Activated CD8-positive, alpha-beta memory T cell treated with anti-CD3 and anti-CD28 coated beads, Interleukin-2, amount 10 ng/mL, durations not matched to agents 7 days and 5 days (primary cell): ENCODE measurements at regions not wholly inside any gene's neighbourhood (a gene's known extent, or its start where the extent isn't known, plus 50 kb on each side); places are given as distances from the start of the nearest gene placed in this dataset.
"Not testable (repeated sequence)": the region's sequence is repeated elsewhere in the genome, so short reads cannot be mapped to it uniquely, and the experiment has no call there.

Experiments used
- ATAC-seq: fragments of 150-1000 bp; cut with Tn5 transposase; one replicate; pipeline ENCODE4 v1.10.0; 2021; ENCODE audit warnings: moderate library complexity
- CTCF ChIA-PET: fragments of 350-600 bp; sonication (Branson Sonifier 250); formaldehyde crosslinking; loops from one replicate; lab custom pipeline; 2021; ENCODE audit warnings: antibody characterized with exemption; lab: Charles Lee
- DNase-seq: peaks from one replicate; pipeline ENCODE4 v3.0.0-alpha.2; 2020
- H3K27ac Mint-ChIP-seq: one replicate; pipeline ENCODE4 v1.8.0; 2021; ENCODE audit warnings: mild to moderate bottlenecking, mixed read lengths
- H3K27me3 Mint-ChIP-seq: one replicate; pipeline ENCODE4 v1.8.0; 2021; ENCODE audit warnings: mixed read lengths
- H3K36me3 Mint-ChIP-seq: one replicate; pipeline ENCODE4 v1.8.0; 2021; ENCODE audit warnings: mild to moderate bottlenecking, mixed read lengths
- H3K4me1 Mint-ChIP-seq: one replicate; pipeline ENCODE4 v1.8.0; 2021; ENCODE audit warnings: mixed read lengths
- H3K4me3 Mint-ChIP-seq: one replicate; pipeline ENCODE4 v1.8.0; 2021; ENCODE audit warnings: mild to moderate bottlenecking, moderate library complexity, mixed read lengths
- H3K9me3 Mint-ChIP-seq: one replicate; pipeline ENCODE4 v1.8.0; 2022; ENCODE audit warnings: low read depth, mixed read lengths

GRCh38 chr18:38792731-38793130 is 1227.1 kb upstream of the CELF4 start:
- CTCF ChIA-PET = no interaction called here
- no peak for DNase-seq

GRCh38 chr18:38790786-38791185 is 1225.2 kb upstream of the CELF4 start:
- Mint-ChIP-seq H3K36me3 (no peaks in the 10 kb centered on the region), H3K27me3 (no peaks in the 10 kb centered on the region), H3K4me1 (no peaks in the 10 kb centered on the region), H3K27ac (no peak overlapping the region), H3K9me3 (peaks cover 3% of the 10 kb centered on the region), H3K4me3 (no peak overlapping the region)
- DNase-seq (no peak), ATAC-seq (no peak)
- CTCF ChIA-PET = no interaction called here

More at GRCh38 chr18:38792731-38793130, 1227.1 kb upstream of the CELF4 start:
- Mint-ChIP-seq H3K27me3 (no peaks in the 10 kb centered on the region), H3K36me3 (no peaks in the 10 kb centered on the region), H3K9me3 (peaks cover 3% of the 10 kb centered on the region), H3K27ac (no peak overlapping the region), H3K4me3 (no peak overlapping the region), H3K4me1 (no peaks in the 10 kb centered on the region)
- no peak for ATAC-seq

GRCh38 chr18:38790303-38790702 is 1224.7 kb upstream of the CELF4 start:
- Mint-ChIP-seq H3K4me3 (no peak overlapping the region), H3K4me1 (no peaks in the 10 kb centered on the region), H3K9me3 (peaks cover 3% of the 10 kb centered on the region), H3K27me3 (no peaks in the 10 kb centered on the region), H3K36me3 (no peaks in the 10 kb centered on the region), H3K27ac (no peak overlapping the region)
- ATAC-seq = no peak
- CTCF ChIA-PET = no interaction called here
- DNase-seq = no peak

DNA sequence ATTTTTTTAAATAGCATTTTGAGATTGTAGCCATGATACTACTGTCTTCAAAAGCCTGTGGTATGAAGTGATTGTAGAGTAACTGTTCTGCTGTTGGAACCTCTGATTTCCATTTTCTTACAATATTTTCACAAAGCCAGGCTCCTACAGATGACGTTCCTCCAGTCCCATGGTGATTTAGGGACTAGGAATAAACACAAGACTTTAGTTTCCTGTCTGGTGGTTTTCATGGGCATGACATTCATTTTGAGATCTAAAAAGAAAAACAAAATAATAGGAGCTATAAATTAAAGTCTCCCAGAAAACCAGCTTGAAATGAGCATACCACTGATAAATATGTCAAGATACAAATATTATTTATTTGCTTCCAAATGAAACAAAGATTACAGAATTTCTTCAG is 1223.5 kb upstream of the CELF4 start:
- DNase-seq (no peak), ATAC-seq (no peak)
- no peaks in the 10 kb centered on the region for H3K27me3 Mint-ChIP-seq
- CTCF ChIA-PET = no interaction called here
- H3K27ac Mint-ChIP-seq = no peak overlapping the region
- H3K36me3 Mint-ChIP-seq = no peaks in the 10 kb centered on the region
- no peaks in the 10 kb centered on the region for H3K4me1 Mint-ChIP-seq
- no peak overlapping the region for H3K4me3 Mint-ChIP-seq
- no peaks in the 10 kb centered on the region for H3K9me3 Mint-ChIP-seq

GRCh38 chr18:38786906-38787305 is 1221.3 kb upstream of the CELF4 start:
- CTCF ChIA-PET = no interaction called here
- Mint-ChIP-seq H3K36me3 (no peaks in the 10 kb centered on the region), H3K4me1 (no peaks in the 10 kb centered on the region), H3K27me3 (no peaks in the 10 kb centered on the region), H3K9me3 (no peaks in the 10 kb centered on the region), H3K27ac (no peak overlapping the region), H3K4me3 (no peak overlapping the region)
- ATAC-seq (no peak), DNase-seq (no peak)

GRCh38 chr18:38771620-38772019 is 1206.0 kb upstream of the CELF4 start:
- H3K4me1 Mint-ChIP-seq, H3K4me3 Mint-ChIP-seq, H3K27ac Mint-ChIP-seq, H3K27me3 Mint-ChIP-seq, H3K36me3 Mint-ChIP-seq, DNase-seq, CTCF ChIA-PET, ATAC-seq: not testable (repeated sequence)
- H3K9me3 Mint-ChIP-seq = peaks cover 10% of the 10 kb centered on the region

DNA sequence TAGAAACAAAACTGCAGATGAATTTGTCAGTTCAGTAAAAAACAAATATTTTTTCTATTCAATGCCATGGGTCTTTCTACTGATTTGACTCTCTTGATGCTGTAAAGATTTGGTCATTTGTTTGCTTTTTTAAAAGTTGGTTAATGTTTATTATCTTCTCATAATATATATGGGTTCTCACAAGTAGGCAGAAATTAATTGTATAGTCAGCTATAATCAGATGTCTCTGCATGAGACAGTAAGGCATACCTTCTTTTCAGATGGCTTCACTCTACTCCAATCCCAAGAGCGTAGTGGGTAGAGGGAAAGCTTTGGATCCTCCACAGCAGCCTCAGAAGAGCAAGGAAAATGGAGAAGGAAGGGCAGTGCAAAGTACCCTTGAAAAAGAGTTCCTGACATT is 1202.9 kb upstream of the CELF4 start:
- Mint-ChIP-seq H3K27me3 (no peaks in the 10 kb centered on the region), H3K4me3 (no peak overlapping the region), H3K9me3 (peaks cover 10% of the 10 kb centered on the region), H3K4me1 (no peaks in the 10 kb centered on the region), H3K36me3 (no peaks in the 10 kb centered on the region), H3K27ac (no peak overlapping the region)
- DNase-seq (no peak), ATAC-seq (no peak)
- CTCF ChIA-PET = no interaction called here

- H3K9me3 Mint-ChIP-seq = no peaks in the 10 kb centered on the region
- no peaks in the 10 kb centered on the region for H3K4me1 Mint-ChIP-seq
- H3K4me3 Mint-ChIP-seq = no peak overlapping the region
- no peak overlapping the region for H3K27ac Mint-ChIP-seq
- DNase-seq (no peak), ATAC-seq (no peak)
- CTCF ChIA-PET = no interaction called here
- H3K36me3 Mint-ChIP-seq = no peaks in the 10 kb centered on the region
- no peaks in the 10 kb centered on the region for H3K27me3 Mint-ChIP-seq
These were observed 1193.9 kb upstream of the CELF4 start for GRCh38 chr18:38759457-38759856.

DNA sequence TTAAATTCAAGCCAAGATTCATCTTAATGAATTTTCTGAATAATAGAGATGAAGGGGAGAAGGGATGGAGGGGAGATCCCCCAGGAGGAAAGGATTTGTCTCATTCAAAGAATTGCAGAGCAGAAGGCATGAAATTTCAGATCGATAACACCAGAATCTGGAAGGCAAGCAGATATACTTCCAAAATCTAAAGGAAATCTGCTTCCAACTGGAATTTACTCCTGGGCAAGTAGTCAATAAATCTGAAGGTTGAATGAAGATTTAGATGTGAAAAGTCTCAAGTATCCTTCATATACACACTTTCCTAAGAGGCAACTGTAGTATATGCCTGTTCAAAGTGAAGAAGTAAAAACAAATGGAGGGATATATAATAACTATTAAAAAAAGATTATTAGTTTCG is 1190.8 kb upstream of the CELF4 start:
- no peaks in the 10 kb centered on the region for H3K4me1 Mint-ChIP-seq
- CTCF ChIA-PET = no interaction called here
- no peak overlapping the region for H3K4me3 Mint-ChIP-seq
- ATAC-seq (no peak), DNase-seq (no peak)
- no peaks in the 10 kb centered on the region for H3K36me3 Mint-ChIP-seq
- peaks cover 3% of the 10 kb centered on the region for H3K9me3 Mint-ChIP-seq
- H3K27ac Mint-ChIP-seq = no peak overlapping the region
- no peaks in the 10 kb centered on the region for H3K27me3 Mint-ChIP-seq

GRCh38 chr18:38752430-38752829 is 1186.8 kb upstream of the CELF4 start:
- no peak for DNase-seq
- H3K36me3 Mint-ChIP-seq = no peaks in the 10 kb centered on the region
- no peak overlapping the region for H3K4me3 Mint-ChIP-seq
- CTCF ChIA-PET = no interaction called here
- H3K27me3 Mint-ChIP-seq = no peaks in the 10 kb centered on the region
- no peaks in the 10 kb centered on the region for H3K4me1 Mint-ChIP-seq
- no peak for ATAC-seq
- no peak overlapping the region for H3K27ac Mint-ChIP-seq
- H3K9me3 Mint-ChIP-seq = peaks cover 5% of the 10 kb centered on the region

DNA sequence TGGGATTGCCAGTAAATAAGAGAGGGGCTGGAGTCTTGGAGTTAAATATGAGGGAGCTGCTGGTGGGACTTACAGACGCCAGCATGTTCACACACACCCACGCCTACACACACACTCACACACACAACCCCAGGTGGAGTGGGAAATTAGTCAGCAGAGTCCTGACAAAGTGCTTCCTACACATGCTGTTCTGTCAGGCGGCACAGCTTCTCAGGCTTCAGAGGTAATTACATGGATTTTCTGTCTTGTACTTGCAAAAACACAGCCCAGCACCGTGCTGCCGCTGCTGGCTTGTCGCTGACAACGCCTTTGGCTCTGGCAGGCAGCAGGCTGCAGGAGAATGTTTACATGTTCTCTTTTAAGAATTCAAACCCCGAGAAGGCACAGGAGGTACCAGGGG is 1186.3 kb upstream of the CELF4 start:
- ATAC-seq (no peak), DNase-seq (no peak)
- peaks cover 5% of the 10 kb centered on the region for H3K9me3 Mint-ChIP-seq
- no peak overlapping the region for H3K27ac Mint-ChIP-seq
- no peaks in the 10 kb centered on the region for H3K27me3 Mint-ChIP-seq
- H3K36me3 Mint-ChIP-seq = no peaks in the 10 kb centered on the region
- CTCF ChIA-PET = no interaction called here
- no peak overlapping the region for H3K4me3 Mint-ChIP-seq
- H3K4me1 Mint-ChIP-seq = no peaks in the 10 kb centered on the region

GRCh38 chr18:38751211-38751610 is 1185.6 kb upstream of the CELF4 start:
- no peak for ATAC-seq
- H3K9me3 Mint-ChIP-seq = peaks cover 5% of the 10 kb centered on the region

GRCh38 chr18:38750751-38751150 is 1185.2 kb upstream of the CELF4 start:
- no peak overlapping the region for H3K27ac Mint-ChIP-seq
- no peaks in the 10 kb centered on the region for H3K27me3 Mint-ChIP-seq
- CTCF ChIA-PET = no interaction called here
- no peaks in the 10 kb centered on the region for H3K36me3 Mint-ChIP-seq
- ATAC-seq (no peak), DNase-seq (no peak)
- peaks cover 5% of the 10 kb centered on the region for H3K9me3 Mint-ChIP-seq
- H3K4me3 Mint-ChIP-seq = no peak overlapping the region
- H3K4me1 Mint-ChIP-seq = no peaks in the 10 kb centered on the region

More at GRCh38 chr18:38751211-38751610, 1185.6 kb upstream of the CELF4 start:
- H3K27ac Mint-ChIP-seq = no peak overlapping the region
- no peaks in the 10 kb centered on the region for H3K27me3 Mint-ChIP-seq
- no peak overlapping the region for H3K4me3 Mint-ChIP-seq
- CTCF ChIA-PET = no interaction called here
- DNase-seq = no peak
- no peaks in the 10 kb centered on the region for H3K36me3 Mint-ChIP-seq
- H3K4me1 Mint-ChIP-seq = no peaks in the 10 kb centered on the region

DNA sequence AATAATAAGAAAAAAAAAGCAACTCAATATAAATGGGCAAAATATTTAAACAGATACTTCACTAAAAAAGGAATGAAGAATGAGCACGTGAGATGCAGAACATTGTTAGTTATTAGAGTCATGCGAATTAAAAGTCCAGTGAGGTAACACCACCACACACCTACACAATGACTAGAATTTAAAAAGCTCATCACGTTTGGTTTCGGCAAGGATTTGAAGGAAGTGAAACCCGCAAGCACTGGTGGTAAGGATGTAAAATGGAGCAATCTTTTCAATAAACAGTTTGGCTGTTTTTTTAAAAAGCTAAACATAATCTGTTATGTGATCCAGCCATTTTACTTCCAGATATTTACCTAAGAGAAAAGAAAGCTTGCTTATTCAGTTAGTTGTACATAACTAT is 1181.6 kb upstream of the CELF4 start:
- CTCF ChIA-PET = no interaction called here
- DNase-seq = no peak
- Mint-ChIP-seq H3K9me3 (peaks cover 2% of the 10 kb centered on the region), H3K4me1 (no peaks in the 10 kb centered on the region), H3K36me3 (no peaks in the 10 kb centered on the region), H3K4me3 (no peak overlapping the region), H3K27ac (no peak overlapping the region), H3K27me3 (no peaks in the 10 kb centered on the region)
- no peak for ATAC-seq

DNA sequence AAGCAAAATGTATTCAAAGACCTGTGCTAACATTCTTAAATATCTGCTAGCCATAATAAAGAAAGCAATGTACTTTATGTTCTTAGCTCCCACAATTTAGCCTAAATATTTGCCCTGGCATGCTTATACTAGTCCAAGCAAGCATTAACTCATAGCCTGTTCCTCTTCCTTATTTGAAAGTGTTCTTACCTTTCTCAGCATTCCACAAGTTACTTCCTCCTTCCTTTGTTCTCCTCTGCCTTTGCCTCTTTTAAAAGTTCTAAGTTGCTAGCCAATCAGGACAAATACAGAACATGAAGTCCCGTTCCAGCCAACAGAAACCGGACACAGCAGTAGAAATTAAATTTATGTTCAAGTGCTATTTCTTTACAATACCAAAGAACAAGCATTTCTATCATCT is 1154.6 kb upstream of the CELF4 start:
- DNase-seq, CTCF ChIA-PET, H3K36me3 Mint-ChIP-seq, ATAC-seq, H3K4me3 Mint-ChIP-seq, H3K9me3 Mint-ChIP-seq, H3K27me3 Mint-ChIP-seq, H3K27ac Mint-ChIP-seq, H3K4me1 Mint-ChIP-seq: not testable (repeated sequence)
